ACC112 (cell line): ENCODE measurements at regions not wholly inside any gene's neighbourhood (a gene's known extent, or its start where the extent isn't known, plus 50 kb on each side); places are given as distances from the start of the nearest gene placed in this dataset.
"Not testable (repeated sequence)": the region's sequence is repeated elsewhere in the genome, so short reads cannot be mapped to it uniquely, and the experiment has no call there.

Experiments used
- H2AFZ ChIP-seq: fragments of 200-600 bp; sonication (generic); one replicate; pipeline ENCODE4 v1.6.0; 2017; ENCODE audit warnings: antibody characterized with exemption, low read length; ENCODE audit not compliant: unreplicated experiment
- H3K27ac ChIP-seq: fragments of 200-600 bp; sonication (generic); 2 replicates; pipeline ENCODE4 v1.5.1; 2014; ENCODE audit warnings: low read depth, mild to moderate bottlenecking, antibody characterized with exemption, low read length, moderate library complexity
- H3K27me3 ChIP-seq: fragments of 200-600 bp; sonication (generic); 2 replicates; pipeline ENCODE4 v1.6.1; 2014; ENCODE audit warnings: mild to moderate bottlenecking, antibody characterized with exemption, low read length, moderate library complexity, mixed read lengths; ENCODE audit not compliant: insufficient read depth
- H3K36me3 ChIP-seq: fragments of 200-600 bp; sonication (generic); 2 replicates; pipeline ENCODE4 v1.6.1; 2016; ENCODE audit warnings: mild to moderate bottlenecking, antibody characterized with exemption, low read length, moderate library complexity, mixed read lengths; ENCODE audit not compliant: insufficient read depth
- H3K4me1 ChIP-seq: fragments of 200-600 bp; sonication (generic); one replicate; pipeline ENCODE4 v1.6.1; 2016; ENCODE audit warnings: low read length, mixed read lengths; ENCODE audit not compliant: insufficient read depth, unreplicated experiment, control insufficient read depth
- H3K4me3 ChIP-seq: fragments of 200-600 bp; sonication (generic); 2 replicates; pipeline ENCODE4 v1.5.1; 2014; ENCODE audit warnings: mild to moderate bottlenecking, low read depth, low read length
- H3K79me2 ChIP-seq: fragments of 200-600 bp; sonication (generic); one replicate; pipeline ENCODE4 v1.6.0; 2016; ENCODE audit warnings: low read length; ENCODE audit not compliant: control insufficient read depth, unreplicated experiment, insufficient read depth

DNA sequence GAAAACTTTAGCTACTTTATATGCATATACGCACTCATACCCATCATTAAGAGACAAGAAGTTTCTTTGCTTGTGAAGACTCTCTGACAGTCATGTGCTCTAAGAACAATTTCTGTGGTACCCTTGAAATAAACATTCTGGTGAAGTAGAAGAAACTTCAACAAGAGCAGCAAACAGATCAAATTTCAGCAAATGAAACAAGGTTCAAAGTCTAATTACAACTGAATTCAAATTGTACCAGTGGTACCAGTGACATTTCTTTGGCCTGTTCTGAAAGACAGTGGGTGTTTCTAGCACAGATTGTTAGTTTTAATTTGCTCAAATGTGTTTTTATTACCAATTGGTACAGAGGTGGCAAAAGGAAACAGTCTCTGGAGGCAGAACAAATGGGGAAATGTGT lies 391.0 kb downstream of the CHSY3 start:
- Histone ChIP-seq H3K4me1 (no peaks in the 10 kb centered on the region), H3K36me3 (no peaks in the 10 kb centered on the region), H3K4me3 (no peak overlapping the region), H3K79me2 (no peaks in the 10 kb centered on the region), H3K27ac (no peak overlapping the region), H2AFZ (no peak overlapping the region), H3K27me3 (no peaks in the 10 kb centered on the region)

DNA sequence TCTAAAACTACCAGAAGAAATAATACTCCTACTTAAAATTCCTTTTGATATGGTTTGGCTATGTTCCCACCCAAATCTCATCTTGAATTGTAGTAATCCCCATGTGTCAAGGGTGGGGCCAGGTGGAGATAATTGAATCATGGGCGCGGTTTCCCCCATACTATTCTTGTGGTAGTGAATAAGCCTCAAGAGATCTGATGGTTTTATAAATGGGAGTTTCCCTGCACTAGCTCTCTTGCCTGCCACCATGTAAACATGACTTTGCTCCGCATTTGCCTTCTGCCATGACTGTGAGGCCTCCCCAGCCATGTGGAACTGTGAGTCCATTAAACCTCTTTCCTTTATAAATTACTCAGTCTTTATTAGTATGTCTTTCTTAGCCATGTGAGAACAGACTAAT lies 390.5 kb downstream of the CHSY3 start:
- H3K27ac ChIP-seq, H3K27me3 ChIP-seq, H3K4me3 ChIP-seq, H3K36me3 ChIP-seq, H2AFZ ChIP-seq, H3K79me2 ChIP-seq, H3K4me1 ChIP-seq: not testable (repeated sequence)

DNA sequence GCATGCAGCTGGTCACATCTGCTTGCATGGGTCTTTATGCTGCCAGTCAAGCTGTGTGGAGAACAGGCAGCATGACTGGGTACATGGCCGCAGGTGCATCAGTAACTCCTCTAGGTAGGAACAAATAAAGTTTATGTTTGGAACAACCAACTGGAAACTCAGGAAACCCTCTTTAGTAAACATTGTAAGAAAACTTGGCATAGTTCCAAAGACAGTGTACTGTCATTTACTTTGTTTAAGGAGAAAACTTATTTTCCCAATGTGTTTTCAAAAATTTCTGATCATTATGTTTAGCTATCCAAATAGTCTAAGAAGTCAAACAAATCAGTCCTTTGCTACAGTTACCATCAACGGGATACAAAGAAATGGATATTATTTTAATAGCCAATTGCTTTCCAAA lies 386.0 kb downstream of the CHSY3 start:
- no peaks in the 10 kb centered on the region for H3K36me3 ChIP-seq
- H3K4me1 ChIP-seq = peaks cover 3% of the 10 kb centered on the region
- H3K79me2 ChIP-seq = no peaks in the 10 kb centered on the region
- no peaks in the 10 kb centered on the region for H3K27me3 ChIP-seq
- no peak overlapping the region for H3K27ac ChIP-seq
- H3K4me3 ChIP-seq = no peak overlapping the region
- no peak overlapping the region for H2AFZ ChIP-seq

DNA sequence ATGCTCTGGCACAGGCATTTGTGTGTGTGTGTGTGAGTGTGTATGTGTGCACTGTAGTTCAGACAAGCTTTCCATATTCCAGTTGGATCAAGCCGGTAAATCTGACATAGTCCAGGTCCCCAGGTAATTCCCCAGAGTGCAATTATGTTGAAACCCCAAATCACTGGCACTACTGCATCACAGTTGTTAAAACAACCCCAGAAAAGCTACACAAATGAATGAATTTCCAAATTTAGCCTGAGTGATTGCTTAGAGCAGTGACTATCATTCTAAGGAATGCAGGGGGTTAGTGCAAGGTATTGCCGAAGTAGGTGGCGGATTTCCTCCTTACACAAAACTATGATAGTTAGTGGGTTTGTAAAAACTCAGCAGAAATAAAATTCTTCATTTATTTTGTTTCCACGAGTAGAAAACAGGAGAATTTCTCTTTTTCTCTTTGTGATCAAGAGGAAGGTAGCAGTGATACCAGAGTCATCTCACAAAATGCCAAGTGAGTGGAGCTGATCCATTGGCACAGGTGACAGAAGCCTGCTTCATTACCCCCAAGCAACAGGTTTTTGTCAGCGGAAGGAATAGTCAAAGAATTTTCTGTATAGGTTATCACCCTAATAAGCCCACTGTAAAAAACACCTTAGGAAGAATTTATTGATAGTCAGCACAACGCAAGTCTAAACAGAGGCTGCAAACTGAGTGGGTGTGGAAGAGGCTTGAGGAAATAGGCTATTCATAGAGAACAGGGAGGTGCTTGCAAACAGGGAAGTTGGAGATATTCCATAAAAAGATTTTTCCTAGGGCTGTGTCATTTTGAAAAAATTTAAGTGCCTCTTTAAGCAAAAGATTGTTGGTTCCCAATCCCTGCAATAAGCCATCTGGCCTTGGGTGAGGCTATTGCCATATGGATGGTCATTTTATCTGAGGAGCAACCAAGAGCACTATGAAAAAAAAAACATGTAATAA lies 385.1 kb downstream of the CHSY3 start:
- no peaks in the 10 kb centered on the region for H3K36me3 ChIP-seq
- H3K27ac ChIP-seq = no peak overlapping the region
- no peak overlapping the region for H3K4me3 ChIP-seq
- H2AFZ ChIP-seq = no peak overlapping the region
- no peaks in the 10 kb centered on the region for H3K79me2 ChIP-seq
- peaks cover 3% of the 10 kb centered on the region for H3K4me1 ChIP-seq
- no peaks in the 10 kb centered on the region for H3K27me3 ChIP-seq

DNA sequence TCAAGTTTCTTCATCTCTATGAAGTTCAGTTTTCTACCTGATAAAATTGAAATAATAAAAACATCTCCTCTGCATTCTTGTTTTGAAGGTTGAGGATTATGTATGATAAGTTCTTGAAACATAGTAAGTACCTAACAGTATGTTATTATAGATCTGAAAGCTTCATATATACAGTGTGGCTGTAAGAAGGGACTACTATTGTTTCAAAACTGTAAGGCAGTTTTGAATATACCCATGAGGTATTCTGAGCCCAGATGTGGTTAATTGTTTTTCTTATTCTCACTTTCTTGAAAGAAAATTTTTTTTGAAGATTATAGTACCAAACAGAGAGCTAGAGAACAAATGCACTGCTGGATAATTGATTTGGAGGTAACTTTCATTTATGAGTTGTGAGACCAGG lies 383.2 kb downstream of the CHSY3 start:
- Histone ChIP-seq H3K27me3 (no peaks in the 10 kb centered on the region), H3K4me3 (no peak overlapping the region)

DNA sequence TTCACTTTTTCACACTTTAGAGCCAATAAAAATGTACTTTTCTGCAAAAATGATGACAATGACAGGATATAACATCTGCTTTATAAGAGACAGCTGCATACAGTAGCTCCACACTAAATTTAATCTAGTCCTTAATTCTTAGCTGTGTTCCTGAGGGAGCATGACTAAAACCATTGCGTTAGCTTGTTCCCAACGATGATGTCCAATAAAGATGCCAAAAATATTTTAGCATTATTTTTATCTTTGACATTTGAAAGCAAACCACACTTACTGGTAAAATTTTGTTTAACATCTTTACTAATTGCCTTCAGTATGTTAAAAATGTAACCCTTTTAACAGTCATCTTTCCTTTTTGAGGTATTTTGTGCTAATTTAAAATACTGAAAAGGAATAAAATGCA lies 382.7 kb downstream of the CHSY3 start:
- no peak overlapping the region for H3K4me3 ChIP-seq
- no peaks in the 10 kb centered on the region for H3K27me3 ChIP-seq
- peaks cover 7% of the 10 kb centered on the region for H3K4me1 ChIP-seq
- no peaks in the 10 kb centered on the region for H3K79me2 ChIP-seq
- H2AFZ ChIP-seq = no peak overlapping the region
- H3K36me3 ChIP-seq = no peaks in the 10 kb centered on the region
- H3K27ac ChIP-seq = no peak overlapping the region

More for the DNA sequence above, 383.2 kb downstream of the CHSY3 start:
- Histone ChIP-seq H2AFZ (no peak overlapping the region), H3K79me2 (no peaks in the 10 kb centered on the region), H3K27ac (no peak overlapping the region), H3K4me1 (peaks cover 3% of the 10 kb centered on the region), H3K36me3 (no peaks in the 10 kb centered on the region)

DNA sequence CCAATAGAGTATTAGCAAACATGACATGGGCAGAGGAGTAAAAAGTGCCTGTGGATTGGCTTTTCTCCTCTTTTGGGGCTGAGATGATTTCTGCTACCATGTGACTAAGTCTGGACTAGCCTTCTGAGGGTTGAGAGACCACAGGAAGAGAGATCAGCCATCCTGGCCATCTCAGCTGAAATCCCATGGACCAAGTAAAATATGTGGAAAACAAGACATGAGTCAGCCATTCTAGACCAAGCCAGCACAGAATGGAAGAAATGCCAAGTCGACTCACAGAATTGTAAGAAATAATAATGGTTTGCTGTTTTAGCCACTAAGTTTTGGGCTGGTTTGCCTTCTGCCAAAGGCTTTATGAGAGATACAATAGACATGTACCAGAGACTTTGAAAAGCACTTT lies 377.8 kb downstream of the CHSY3 start:
- H3K4me3 ChIP-seq = no peak overlapping the region
- H3K79me2 ChIP-seq = no peaks in the 10 kb centered on the region
- H3K27ac ChIP-seq = no peak overlapping the region
- peaks cover 4% of the 10 kb centered on the region for H3K4me1 ChIP-seq
- no peaks in the 10 kb centered on the region for H3K36me3 ChIP-seq
- no peak overlapping the region for H2AFZ ChIP-seq
- no peaks in the 10 kb centered on the region for H3K27me3 ChIP-seq

DNA sequence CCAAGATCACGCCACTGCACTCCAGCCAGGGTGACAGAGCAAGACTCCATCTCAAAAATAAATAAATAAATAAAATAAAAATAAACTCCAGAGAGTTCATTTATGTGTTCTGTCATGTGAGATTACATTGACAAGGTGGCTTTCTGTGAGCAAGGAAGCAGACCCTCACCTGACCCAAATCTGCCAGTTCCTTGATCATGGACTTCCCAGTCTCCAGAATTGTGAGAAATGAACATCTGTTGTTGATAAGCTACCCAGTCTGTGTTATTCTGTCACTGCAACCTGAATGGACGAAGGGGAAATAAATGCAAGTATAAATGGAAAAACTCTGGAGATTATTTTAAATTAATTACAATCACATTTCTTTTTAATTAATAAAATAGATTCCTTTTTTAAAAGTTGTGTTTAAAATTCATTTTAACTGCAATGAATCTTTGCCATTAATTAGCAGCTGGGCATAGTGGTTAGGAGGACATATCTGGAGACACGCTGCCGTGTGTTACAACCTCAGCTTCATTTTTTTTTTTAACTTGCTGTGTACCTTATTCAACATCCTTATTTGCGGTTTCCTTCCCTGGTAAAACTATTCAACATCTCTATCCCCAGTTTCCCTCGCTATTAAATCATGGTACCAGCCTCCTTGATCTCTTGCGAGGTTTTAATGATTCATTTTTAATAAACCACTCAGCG lies 376.4 kb downstream of the CHSY3 start:
- no peak overlapping the region for H3K27ac ChIP-seq
- H3K4me3 ChIP-seq = no peak overlapping the region

DNA sequence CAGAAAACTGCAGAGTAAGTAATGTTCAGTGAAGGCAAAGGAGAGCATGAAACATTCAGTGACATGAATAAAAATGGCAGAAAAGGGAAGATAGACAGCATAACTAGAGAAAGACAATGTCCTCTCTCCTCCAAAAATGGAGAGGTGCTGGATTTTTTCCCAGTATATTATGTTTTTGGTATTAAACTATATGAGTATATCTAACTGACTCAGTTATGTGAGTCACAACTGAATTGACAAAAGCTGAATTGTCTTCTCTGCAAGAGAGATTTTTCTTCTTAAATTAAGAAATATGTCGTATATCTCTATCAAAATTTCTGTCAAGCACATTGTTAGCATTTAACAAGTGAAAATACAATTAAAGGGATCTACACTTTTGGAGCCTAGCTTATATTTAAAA lies 375.1 kb downstream of the CHSY3 start:
- no peaks in the 10 kb centered on the region for H3K36me3 ChIP-seq
- peaks cover 4% of the 10 kb centered on the region for H3K4me1 ChIP-seq
- no peak overlapping the region for H3K27ac ChIP-seq
- no peak overlapping the region for H3K4me3 ChIP-seq
- H2AFZ ChIP-seq = peak overlapping the region; percentile 29
- H3K79me2 ChIP-seq = no peaks in the 10 kb centered on the region
- H3K27me3 ChIP-seq = no peaks in the 10 kb centered on the region

More for the DNA sequence above, 376.4 kb downstream of the CHSY3 start:
- H3K27me3 ChIP-seq = no peaks in the 10 kb centered on the region
- H3K36me3 ChIP-seq = no peaks in the 10 kb centered on the region
- H3K4me1 ChIP-seq = peaks cover 4% of the 10 kb centered on the region
- no peaks in the 10 kb centered on the region for H3K79me2 ChIP-seq
- H2AFZ ChIP-seq = no peak overlapping the region

DNA sequence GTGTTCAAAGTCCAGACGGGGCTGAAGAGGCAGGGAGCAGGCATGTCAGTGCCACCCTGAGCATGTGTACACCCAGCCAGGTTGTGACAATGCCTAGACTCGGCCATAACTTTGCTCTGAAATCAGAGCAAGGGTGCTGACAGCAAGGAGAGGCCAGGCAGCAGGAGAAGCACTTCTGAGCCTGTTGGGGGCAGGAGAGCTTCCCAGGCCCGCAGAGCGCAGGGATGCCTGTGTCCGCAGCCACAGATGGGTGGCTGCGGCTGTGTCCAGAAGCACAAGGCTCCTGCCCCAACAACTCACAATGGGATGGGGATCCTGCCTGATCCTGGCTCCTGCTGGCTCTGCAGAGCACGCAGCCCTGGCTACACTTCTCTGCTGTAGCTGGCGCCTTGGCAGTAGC lies 373.9 kb downstream of the CHSY3 start:
- Histone ChIP-seq H3K4me3 (no peak overlapping the region), H3K27me3 (no peaks in the 10 kb centered on the region), H3K36me3 (no peaks in the 10 kb centered on the region), H3K4me1 (peaks cover 4% of the 10 kb centered on the region), H3K27ac (no peak overlapping the region), H2AFZ (no peak overlapping the region), H3K79me2 (no peaks in the 10 kb centered on the region)

DNA sequence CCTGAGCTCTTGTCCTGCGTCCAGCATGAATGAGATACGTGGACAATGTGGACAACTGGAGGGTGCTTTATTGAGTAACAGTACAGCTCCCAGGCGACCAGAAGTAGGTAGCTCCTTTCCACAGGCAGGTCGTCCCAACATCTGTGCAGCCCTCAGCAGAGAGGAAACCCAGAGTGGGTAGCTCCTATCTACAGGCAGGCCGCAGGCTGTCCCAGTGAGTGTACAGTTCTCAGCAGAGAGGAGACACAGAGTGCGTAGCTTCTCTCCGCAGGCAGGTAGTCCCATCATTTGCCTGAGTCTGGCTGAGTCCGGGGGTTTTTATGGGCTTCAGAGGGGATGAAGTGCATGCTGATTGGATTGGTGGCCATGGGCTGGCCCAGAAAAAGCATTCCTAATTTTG lies 373.3 kb downstream of the CHSY3 start:
- H3K79me2 ChIP-seq = no peaks in the 10 kb centered on the region
- H3K4me1 ChIP-seq = peaks cover 4% of the 10 kb centered on the region
- no peak overlapping the region for H3K27ac ChIP-seq
- H3K36me3 ChIP-seq = no peaks in the 10 kb centered on the region
- no peak overlapping the region for H3K4me3 ChIP-seq
- no peak overlapping the region for H2AFZ ChIP-seq
- H3K27me3 ChIP-seq = no peaks in the 10 kb centered on the region
